ENCODE measurements at regions not wholly inside any gene's neighbourhood (a gene's known extent, or its start where the extent isn't known, plus 50 kb on each side); places are given as distances from the start of the nearest gene placed in this dataset.

- peaks cover 20% of the 10 kb centered on the region for H3K27me3 ChIP-seq (ENCODE audit: control insufficient read depth, insufficient read depth, low read length)
- ATAC-seq (no peak), DNase-seq (ENCODE audit: low read depth, low spot score) (no peak)
- intact Hi-C loops (cut with micrococcal nuclease; ENCODE audit: unreplicated experiment) (no loop called here), in situ Hi-C loops (cut with HindIII; ENCODE audit: low pct_unique_long_range_greater_than_20kb, low sequenced_read_pairs) (no loop called here)
- no TSS peak for BruUV-seq (replicated peaks)
- H3K36me3 ChIP-seq (ENCODE audit: control insufficient read depth, insufficient read depth, low read length) = no peaks in the 10 kb centered on the region
- no peaks in the 10 kb centered on the region for H3K9me3 ChIP-seq (ENCODE audit: control insufficient read depth, insufficient read depth, low read depth, low read length)
- ChIA-PET CTCF (no interaction called here), POLR2A (no interaction called here)
- no peaks in the 10 kb centered on the region for H3K4me1 ChIP-seq (ENCODE audit: control insufficient read depth, insufficient read depth, low read length)
- H3K27ac ChIP-seq (ENCODE audit: low read length) = no peak overlapping the region
- TF ChIP-seq POLR2AphosphoS5 (IDR thresholded peaks at IDR 0.05; ENCODE audit: low read depth, low read length) = no peak
- no peak for TF ChIP-seq SIN3A (IDR thresholded peaks at IDR 0.05; ENCODE audit: borderline replicate concordance, insufficient read depth, low read depth, low read length)
- no peak for TF ChIP-seq TCF7L2 (IDR thresholded peaks at IDR 0.05; ENCODE audit: low read depth, low read length)
- TF ChIP-seq CTCF (IDR thresholded peaks at IDR 0.05) = no peak
- TF ChIP-seq REST (IDR thresholded peaks at IDR 0.05; ENCODE audit: insufficient read depth in 1 of 2, low read depth in 2 of 2, low read length in 1 of 2) = no peak
- no peak overlapping the region for H3K4me3 ChIP-seq (ENCODE audit: low read depth in 2 of 2, low read length in 2 of 2)
Measured at GRCh38 chr3:197393711-197394110, 95.3 kb upstream of the DLG1 start.

- CTCF ChIA-PET = no interaction called here
- POLR2A ChIA-PET = no interaction called here
- intact Hi-C loops (cut with micrococcal nuclease; ENCODE audit: unreplicated experiment) (no loop called here), in situ Hi-C loops (cut with HindIII; ENCODE audit: low pct_unique_long_range_greater_than_20kb, low sequenced_read_pairs) (no loop called here)
- no peak for TF ChIP-seq SIN3A (IDR thresholded peaks at IDR 0.05; ENCODE audit: borderline replicate concordance, insufficient read depth, low read depth, low read length)
- no peak for TF ChIP-seq TCF7L2 (IDR thresholded peaks at IDR 0.05; ENCODE audit: low read depth, low read length)
- TF ChIP-seq POLR2AphosphoS5 (IDR thresholded peaks at IDR 0.05; ENCODE audit: low read depth, low read length) = no peak
- no peak for TF ChIP-seq CTCF (IDR thresholded peaks at IDR 0.05)
- TF ChIP-seq REST (IDR thresholded peaks at IDR 0.05; ENCODE audit: insufficient read depth in 1 of 2, low read depth in 2 of 2, low read length in 1 of 2) = no peak
- Histone ChIP-seq H3K27ac (ENCODE audit: low read length) (no peak overlapping the region), H3K4me1 (ENCODE audit: control insufficient read depth, insufficient read depth, low read length) (no peaks in the 10 kb centered on the region), H3K36me3 (ENCODE audit: control insufficient read depth, insufficient read depth, low read length) (no peaks in the 10 kb centered on the region), H3K9me3 (ENCODE audit: control insufficient read depth, insufficient read depth, low read depth, low read length) (no peaks in the 10 kb centered on the region), H3K27me3 (ENCODE audit: control insufficient read depth, insufficient read depth, low read length) (peaks cover 27% of the 10 kb centered on the region), H3K4me3 (ENCODE audit: low read depth in 2 of 2, low read length in 2 of 2) (no peak overlapping the region)
- BruUV-seq (replicated peaks) = no TSS peak
- ATAC-seq = no peak
- DNase-seq (ENCODE audit: low read depth, low spot score) = no peak
Measured at GRCh38 chr3:197392961-197393360, 94.5 kb upstream of the DLG1 start.

Data from Panc1 (cell line).